ENCODE measurements at regions not wholly inside any gene's neighbourhood (a gene's known extent, or its start where the extent isn't known, plus 50 kb on each side); places are given as distances from the start of the nearest gene placed in this dataset.

DNA sequence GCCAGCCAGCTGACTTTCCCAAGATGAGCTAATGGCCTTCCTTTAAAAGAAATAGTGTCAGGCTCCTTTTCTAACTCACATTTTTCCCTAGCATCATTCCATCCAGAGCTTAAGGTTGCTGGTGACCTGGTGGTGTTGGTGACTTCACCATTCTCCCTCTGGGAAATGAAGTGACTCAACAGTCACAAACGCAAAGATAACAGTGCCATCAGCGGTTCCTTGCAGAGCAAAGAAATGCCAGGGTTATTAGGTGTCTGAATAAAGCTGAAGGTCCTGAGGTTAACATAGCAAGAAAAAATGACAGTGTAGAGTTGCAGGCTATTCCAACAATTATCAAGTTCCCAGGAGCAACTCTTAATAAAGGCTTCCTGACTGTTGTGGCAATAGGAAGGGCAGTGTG is 111.8 kb upstream of the SLC44A1 start:
- Histone ChIP-seq H3K4me3 (no peak overlapping the region), H3K36me3 (no peaks in the 10 kb centered on the region), H3K9me3 (peaks cover 0 to 3% (median 0%) of the 10 kb centered on the region in 11 donors), H3K4me1 (peaks cover 0 to 13% (median 5%) of the 10 kb centered on the region in 9 donors), H3K27me3 (no peaks in the 10 kb centered on the region), H3K27ac (no peak overlapping the region)
- DNase-seq (no peak), ATAC-seq (no peak)
- TF ChIP-seq CTCF (IDR thresholded peaks at IDR 0.05) = no peak
- intact Hi-C loops (cut with DNase I) = no loop called here
- WGBS, 2 donors = 44 to 62% methylated on average over 2 of the region's 2 CpGs

DNA sequence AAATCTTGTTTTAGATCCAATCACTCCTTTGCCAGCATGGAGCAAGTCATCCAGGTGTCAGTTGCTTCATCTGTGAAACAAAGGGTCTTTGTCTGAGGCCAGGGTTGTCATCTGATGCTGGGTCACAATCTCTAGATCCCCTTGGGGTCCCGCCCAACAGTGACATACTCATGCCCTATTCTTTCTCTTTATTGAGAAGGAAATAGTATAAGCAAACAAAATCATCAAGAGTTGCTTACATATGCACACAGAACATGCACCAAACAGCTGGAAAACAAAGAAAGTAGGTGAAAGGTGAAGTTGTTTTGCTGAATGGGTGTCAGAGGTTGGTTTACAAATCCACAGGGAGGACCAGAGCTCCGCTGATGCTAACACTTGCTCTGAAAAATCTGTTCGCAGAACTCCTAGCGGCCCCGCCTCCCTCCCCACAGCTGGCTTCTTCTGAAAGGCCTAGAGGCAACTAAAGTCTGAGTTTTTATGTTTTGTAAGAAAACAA is 106.1 kb upstream of the SLC44A1 start:
- no peaks in the 10 kb centered on the region for H3K9me3 ChIP-seq
- peaks cover 0 to 41% (median 12%) of the 10 kb centered on the region in 9 donors for H3K4me1 ChIP-seq
- H3K4me3 ChIP-seq = no peak overlapping the region
- ATAC-seq (peak in 5 of 8 donors; percentile 67 to 82 (median 77)), DNase-seq (peak; percentile 27 to 41)
- H3K27me3 ChIP-seq = no peaks in the 10 kb centered on the region
- no peak overlapping the region for H3K27ac ChIP-seq
- no peak for TF ChIP-seq CTCF (IDR thresholded peaks at IDR 0.05)
- intact Hi-C loops (cut with DNase I) = no loop called here
- H3K36me3 ChIP-seq = no peaks in the 10 kb centered on the region
- 61 to 74% methylated on average over 5 of the region's 5 CpGs for WGBS, 2 donors

- 74 to 77% methylated on average over 5 of the region's 5 CpGs for WGBS, 2 donors
Measured at GRCh38 chr9:105141146-105141975, 103.1 kb upstream of the SLC44A1 start.

GRCh38 chr9:105141976-105142250 is 102.5 kb upstream of the SLC44A1 start:
- ATAC-seq (no peak), DNase-seq (no peak)
- WGBS, 2 donors = 70 to 76% methylated on average over 1 of the region's 1 CpG
- no peaks in the 10 kb centered on the region for H3K36me3 ChIP-seq
- no peak for TF ChIP-seq CTCF (IDR thresholded peaks at IDR 0.05)
- no peak overlapping the region for H3K4me3 ChIP-seq
- H3K4me1 ChIP-seq = peaks cover 0 to 52% (median 12%) of the 10 kb centered on the region in 9 donors
- intact Hi-C loops (cut with DNase I) = no loop called here
- no peaks in the 10 kb centered on the region for H3K27me3 ChIP-seq
- H3K9me3 ChIP-seq = no peaks in the 10 kb centered on the region
- peak overlapping the region in 1 of 10 donors; percentile 72 for H3K27ac ChIP-seq

More at GRCh38 chr9:105141146-105141975, 103.1 kb upstream of the SLC44A1 start:
- ATAC-seq (peak in 7 of 8 donors; percentile 41 to 68 (median 46)), DNase-seq (no peak)
- intact Hi-C loops (cut with DNase I) = no loop called here
- no peaks in the 10 kb centered on the region for H3K27me3 ChIP-seq
- no peak for TF ChIP-seq CTCF (IDR thresholded peaks at IDR 0.05)
- H3K36me3 ChIP-seq = no peaks in the 10 kb centered on the region
- peaks cover 0 to 52% (median 12%) of the 10 kb centered on the region in 9 donors for H3K4me1 ChIP-seq
- H3K4me3 ChIP-seq = no peak overlapping the region
- H3K9me3 ChIP-seq = no peaks in the 10 kb centered on the region
- peak overlapping the region in 1 of 10 donors; percentile 72 for H3K27ac ChIP-seq
